HepG2 (cell line): ENCODE measurements at regions not wholly inside any gene's neighbourhood (a gene's known extent, or its start where the extent isn't known, plus 50 kb on each side); places are given as distances from the start of the nearest gene placed in this dataset.

Experiments used
- EZH2 ChIP-seq: conservative IDR thresholded peaks from 2 replicates; pipeline ENCODE4 v1.6.1; 2012; ENCODE audit warnings: mild to moderate bottlenecking, low read depth, low read length, moderate library complexity
- HOMEZ ChIP-seq: IDR thresholded peaks from 2 replicates; pipeline ENCODE4 v1.6.1; 2016; ENCODE audit warnings: low read depth
- PPARG ChIP-seq: conservative IDR thresholded peaks from 2 replicates; pipeline ENCODE4 v1.6.1; 2016; ENCODE audit warnings: missing biosample characterization, missing genetic modification reagents

- no peak for TF ChIP-seq PPARG (CRISPR knock-in tag)
- no peak for TF ChIP-seq EZH2
- TF ChIP-seq HOMEZ (CRISPR knock-in tag), result no peak
Observed at GRCh38 chr7:3180604-3181003, 120.4 kb upstream of the SDK1 start.
